Keratinocyte (primary cell): ENCODE measurements at regions not wholly inside any gene's neighbourhood (a gene's known extent, or its start where the extent isn't known, plus 50 kb on each side); places are given as distances from the start of the nearest gene placed in this dataset.

ENCODE experiments used
- DNase-seq: peaks from one replicate; pipeline ENCODE4 v3.0.0-alpha.2; 2011; ENCODE audit warnings: low read depth, missing footprints, low spot score
- FAIRE-seq: peaks from 2 replicates; lab custom pipeline; 2011; peaks lifted over from hg19 to GRCh38; lab: Jason Lieb, UNC
- H2AFZ ChIP-seq: 2 replicates; pipeline ENCODE4 v1.6.0; 2012; ENCODE audit warnings: low read length, control low read depth, inconsistent platforms; ENCODE audit not compliant: control insufficient read depth
- H3K27ac ChIP-seq: 2 replicates; pipeline ENCODE4 v1.5.1; 2011; ENCODE audit warnings: low read length; ENCODE audit not compliant: control insufficient read depth, insufficient read depth
- H3K27me3 ChIP-seq: 3 replicates; pipeline ENCODE4 v1.6.0; 2011; ENCODE audit warnings: low read length; ENCODE audit not compliant: control insufficient read depth, insufficient read depth; ENCODE audit errors: extremely low read depth
- H3K36me3 ChIP-seq, 2 experiments: 2 replicates in 1 of 2; 3 replicates in 1 of 2; pipeline ENCODE4 v1.5.1; 2011; ENCODE audit warnings: low read length in 2 of 2, mild to moderate bottlenecking in 1 of 2; ENCODE audit not compliant: control insufficient read depth in 2 of 2, insufficient read depth in 2 of 2; ENCODE audit errors: extremely low read depth in 1 of 2
- H3K4me1 ChIP-seq: 3 replicates; pipeline ENCODE4 v1.5.1; 2011; ENCODE audit warnings: low read length; ENCODE audit not compliant: control insufficient read depth, insufficient read depth; ENCODE audit errors: extremely low read depth
- H3K4me2 ChIP-seq: 3 replicates; pipeline ENCODE4 v1.6.0; 2011; ENCODE audit warnings: low read depth, low read length; ENCODE audit not compliant: control insufficient read depth, insufficient read depth; ENCODE audit errors: extremely low read depth
- H3K4me3 ChIP-seq, 3 experiments: fragments of 200-600 bp in 1 of 3; sonication (generic) in 1 of 3; 2 replicates in 2 of 3; 3 replicates in 1 of 3; pipeline ENCODE4 v1.5.1; 2011 to 2016; ENCODE audit warnings: low read length in 3 of 3, mild to moderate bottlenecking in 3 of 3, control low read depth in 2 of 3, inconsistent platforms in 1 of 3, low read depth in 1 of 3, mixed read lengths in 1 of 3, mixed run types in 1 of 3, moderate library complexity in 1 of 3; ENCODE audit not compliant: control insufficient read depth in 2 of 3, insufficient read depth in 2 of 3; ENCODE audit errors: extremely low read depth in 1 of 3
- H3K79me2 ChIP-seq: 2 replicates; pipeline ENCODE4 v1.6.0; 2012; ENCODE audit warnings: low read length; ENCODE audit not compliant: control insufficient read depth, insufficient read depth
- H3K9ac ChIP-seq: 3 replicates; pipeline ENCODE4 v1.6.0; 2011; ENCODE audit warnings: low read length; ENCODE audit not compliant: control insufficient read depth, insufficient read depth; ENCODE audit errors: extremely low read depth
- H3K9me1 ChIP-seq: 3 replicates; pipeline ENCODE4 v1.6.0; 2011; ENCODE audit warnings: low read length; ENCODE audit not compliant: control insufficient read depth, insufficient read depth; ENCODE audit errors: extremely low read depth
- H3K9me3 ChIP-seq: 2 replicates; pipeline ENCODE4 v1.5.1; 2012; ENCODE audit warnings: low read depth, low read length; ENCODE audit not compliant: control insufficient read depth
- H4K20me1 ChIP-seq: 3 replicates; pipeline ENCODE4 v1.6.0; 2011; ENCODE audit warnings: low read length; ENCODE audit not compliant: control insufficient read depth, insufficient read depth; ENCODE audit errors: extremely low read depth
- EZH2 ChIP-seq: IDR thresholded peaks from one replicate; pipeline ENCODE4 v1.6.1; 2012; ENCODE audit warnings: inconsistent platforms, mild to moderate bottlenecking, low read length, moderate library complexity
- dilution Hi-C: fragments of 300-500 bp; cut with MboI; formaldehyde crosslinking; loops from one replicate; pipeline ENCODE4 v1.7.0; 2020; ENCODE audit warnings: low sequenced_read_pairs; ENCODE audit not compliant: extremely low pct_ligation_motif_present
- TF ChIP-seq, protein P1 (sequence below), 3 experiments: IDR thresholded peaks in 1 of 3; conservative IDR thresholded peaks in 1 of 3; optimal IDR thresholded peaks in 1 of 3; 2 replicates in 2 of 3; 3 replicates in 1 of 3; pipeline versions ENCODE3 to v1.5.1; 2011; ENCODE audit warnings: low read length in 3 of 3, mild to moderate bottlenecking in 3 of 3, moderate library complexity in 2 of 3, control low read depth in 1 of 3, inconsistent platforms in 1 of 3; ENCODE audit not compliant: insufficient read depth in 2 of 3; ENCODE audit errors: extremely low read depth in 1 of 3

DNA sequence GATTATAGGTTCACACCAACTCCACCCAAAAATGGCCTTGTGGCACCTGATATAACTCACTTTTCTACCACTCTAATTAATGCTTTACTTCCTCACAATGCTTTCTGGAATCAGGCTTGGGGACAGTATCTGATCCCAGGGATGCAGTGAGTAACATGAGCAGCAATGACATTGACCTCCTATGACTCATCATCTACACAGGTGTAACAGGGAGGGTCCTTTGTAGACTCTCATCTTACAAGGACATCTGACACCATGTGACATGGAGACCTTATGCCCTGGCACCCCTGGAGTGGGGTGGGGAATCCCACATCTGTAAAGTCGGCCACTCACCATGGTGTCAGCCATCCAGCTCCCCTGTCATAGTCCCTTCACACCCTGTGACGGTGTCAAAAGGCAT is 586.4 kb downstream of the MED13L start:
- no peak overlapping the region for H2AFZ ChIP-seq
- H3K4me1 ChIP-seq, result no peaks in the 10 kb centered on the region
- no peaks in the 10 kb centered on the region for H3K9me1 ChIP-seq
- FAIRE-seq (no peak), DNase-seq (no peak)
- no peaks in the 10 kb centered on the region for H3K9me3 ChIP-seq
- no peaks in the 10 kb centered on the region for H4K20me1 ChIP-seq
- H3K36me3 ChIP-seq, result no peaks in the 10 kb centered on the region
- H3K9ac ChIP-seq, result no peak overlapping the region
- dilution Hi-C loops, result no loop called here
- no peak overlapping the region for H3K27ac ChIP-seq
- no peak overlapping the region for H3K4me2 ChIP-seq
- TF ChIP-seq, protein P1, sequence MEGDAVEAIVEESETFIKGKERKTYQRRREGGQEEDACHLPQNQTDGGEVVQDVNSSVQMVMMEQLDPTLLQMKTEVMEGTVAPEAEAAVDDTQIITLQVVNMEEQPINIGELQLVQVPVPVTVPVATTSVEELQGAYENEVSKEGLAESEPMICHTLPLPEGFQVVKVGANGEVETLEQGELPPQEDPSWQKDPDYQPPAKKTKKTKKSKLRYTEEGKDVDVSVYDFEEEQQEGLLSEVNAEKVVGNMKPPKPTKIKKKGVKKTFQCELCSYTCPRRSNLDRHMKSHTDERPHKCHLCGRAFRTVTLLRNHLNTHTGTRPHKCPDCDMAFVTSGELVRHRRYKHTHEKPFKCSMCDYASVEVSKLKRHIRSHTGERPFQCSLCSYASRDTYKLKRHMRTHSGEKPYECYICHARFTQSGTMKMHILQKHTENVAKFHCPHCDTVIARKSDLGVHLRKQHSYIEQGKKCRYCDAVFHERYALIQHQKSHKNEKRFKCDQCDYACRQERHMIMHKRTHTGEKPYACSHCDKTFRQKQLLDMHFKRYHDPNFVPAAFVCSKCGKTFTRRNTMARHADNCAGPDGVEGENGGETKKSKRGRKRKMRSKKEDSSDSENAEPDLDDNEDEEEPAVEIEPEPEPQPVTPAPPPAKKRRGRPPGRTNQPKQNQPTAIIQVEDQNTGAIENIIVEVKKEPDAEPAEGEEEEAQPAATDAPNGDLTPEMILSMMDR (optimal IDR thresholded peaks at IDR 0.05 in 1 of 3, IDR thresholded peaks at IDR 0.05 in 1 of 3, conservative IDR thresholded peaks at IDR 0.05 in 1 of 3; ENCODE audit: extremely low read depth in 1 of 3, insufficient read depth in 2 of 3, low read length in 3 of 3), result no peak
- no peak for TF ChIP-seq EZH2
- no peak overlapping the region for H3K4me3 ChIP-seq
- no peaks in the 10 kb centered on the region for H3K79me2 ChIP-seq
- no peaks in the 10 kb centered on the region for H3K27me3 ChIP-seq

DNA sequence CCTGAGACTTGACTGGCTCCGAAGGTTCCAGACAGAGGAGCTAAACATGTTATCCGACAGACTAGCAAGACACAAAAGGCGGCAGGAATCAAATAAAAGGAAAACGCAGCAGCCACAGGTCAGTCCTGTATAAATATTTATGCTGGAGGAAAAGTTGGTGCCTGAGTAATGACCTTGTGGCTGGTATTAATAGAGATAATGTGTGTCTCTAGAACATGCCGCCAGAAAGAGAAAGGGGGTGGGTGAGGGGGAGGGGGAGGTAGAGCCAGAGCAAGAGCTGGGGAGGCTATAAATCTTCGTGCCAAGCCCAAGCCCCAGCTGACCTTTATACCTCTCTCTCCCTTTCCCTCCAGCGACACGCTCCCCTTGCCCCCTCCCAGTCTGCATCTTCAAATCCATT is 590.4 kb downstream of the MED13L start:
- FAIRE-seq, result no peak
- TF ChIP-seq, protein P1 (optimal IDR thresholded peaks at IDR 0.05 in 1 of 3, IDR thresholded peaks at IDR 0.05 in 1 of 3, conservative IDR thresholded peaks at IDR 0.05 in 1 of 3; ENCODE audit: extremely low read depth in 1 of 3, insufficient read depth in 2 of 3, low read length in 3 of 3), result no peak
- no peak for TF ChIP-seq EZH2
- Histone ChIP-seq H3K36me3 (no peaks in the 10 kb centered on the region), H3K9me1 (no peaks in the 10 kb centered on the region), H3K9ac (no peak overlapping the region), H4K20me1 (no peaks in the 10 kb centered on the region), H3K27ac (no peak overlapping the region), H3K4me3 (no peak overlapping the region), H3K79me2 (no peaks in the 10 kb centered on the region), H3K9me3 (no peaks in the 10 kb centered on the region), H3K4me2 (no peak overlapping the region), H2AFZ (no peak overlapping the region), H3K4me1 (no peaks in the 10 kb centered on the region), H3K27me3 (no peaks in the 10 kb centered on the region)
- dilution Hi-C loops, result no loop called here
- DNase-seq, result no peak
